Ovary (tissue), 7 donors: ENCODE measurements at regions not wholly inside any gene's neighbourhood (a gene's known extent, or its start where the extent isn't known, plus 50 kb on each side); places are given as distances from the start of the nearest gene placed in this dataset.

ENCODE experiments used
- DNase-seq, 5 donors: peaks; one replicate each; pipeline ENCODE4 v3.0.0-alpha.2; 2019 to 2020
- H3K27ac ChIP-seq, 2 donors: fragments of 200-600 bp; one replicate each; pipeline versions ENCODE4 v1.5.1 to v1.8.0; 2019 to 2022
- H3K27me3 ChIP-seq: fragments of 200-600 bp; one replicate; pipeline ENCODE4 v1.8.0; 2022
- H3K36me3 ChIP-seq: fragments of 200-600 bp; sonication (generic); one replicate; pipeline ENCODE4 v1.5.1; 2019
- H3K4me1 ChIP-seq: one replicate; pipeline ENCODE4 v1.8.1; 2013; ENCODE audit warnings: mild to moderate bottlenecking, moderate library complexity; ENCODE audit not compliant: insufficient read depth
- H3K4me3 ChIP-seq: fragments of 200-600 bp; sonication (generic); one replicate; pipeline ENCODE4 v1.5.1; 2017
- H3K9me3 ChIP-seq, 2 donors: fragments of 200-600 bp in 1 of 2; sonication (generic) in 1 of 2; one replicate each; pipeline versions ENCODE4 v1.5.1 to v1.8.1; 2013 to 2019; ENCODE audit warnings: mild to moderate bottlenecking in 1 of 2, moderate library complexity in 1 of 2
- EP300 ChIP-seq: sonication (generic); formaldehyde crosslinking; IDR thresholded peaks from one replicate; pipeline ENCODE4 v1.6.1; 2017; ENCODE audit warnings: antibody characterized with exemption
- POLR2A ChIP-seq: fragments of 450-650 bp; IDR thresholded peaks from one replicate; pipeline ENCODE4 v1.6.1; 2017; ENCODE audit warnings: antibody characterized with exemption, mild to moderate bottlenecking, moderate library complexity
- WGBS, 3 donors: extraction: QIAGEN DNeasy Blood & Tissue Kit in 1 of 3; methylation state at CpG; one replicate each; pipeline versions ENCODE4 v1.1.5 to v1.1.7; 2013 to 2017; 5-methylcytosine and 5-hydroxymethylcytosine counted together
- intact Hi-C, 4 donors: fragments of 100-400 bp; cut with DNase I; formaldehyde crosslinking; loops; one replicate each; pipeline versions ENCODE4 v1.11.0 to v1.15.1; 2022 to 2023
- TF ChIP-seq, protein P1 (sequence below), 3 donors: fragments of 450-650 bp in 2 of 3; fragments of 200-600 bp in 1 of 3; IDR thresholded peaks; one replicate each; pipeline versions ENCODE4 v1.5.1 to v1.8.0; 2016 to 2022; ENCODE audit warnings: antibody characterized with exemption in 3 of 3, mild to moderate bottlenecking in 1 of 3
- donor health status: DM: no; HTN: no; CAD: no; lungs with moderate emphysema.
- donor health status: DM: no; HTN: no; CAD: no.
- donor health status: Bipolar disorder and iron deficiency.
- donor health status: DM: no; HTN: no; CAD: no.
- donor health status: DM: yes; HTN: yes; CAD: no.

- Histone ChIP-seq H3K36me3 (no peaks in the 10 kb centered on the region), H3K27ac (no peak overlapping the region), H3K4me1 (no peaks in the 10 kb centered on the region), H3K4me3 (no peak overlapping the region), H3K27me3 (no peaks in the 10 kb centered on the region), H3K9me3 (no peaks in the 10 kb centered on the region)
- TF ChIP-seq POLR2A, result no peak
- TF ChIP-seq, protein P1, sequence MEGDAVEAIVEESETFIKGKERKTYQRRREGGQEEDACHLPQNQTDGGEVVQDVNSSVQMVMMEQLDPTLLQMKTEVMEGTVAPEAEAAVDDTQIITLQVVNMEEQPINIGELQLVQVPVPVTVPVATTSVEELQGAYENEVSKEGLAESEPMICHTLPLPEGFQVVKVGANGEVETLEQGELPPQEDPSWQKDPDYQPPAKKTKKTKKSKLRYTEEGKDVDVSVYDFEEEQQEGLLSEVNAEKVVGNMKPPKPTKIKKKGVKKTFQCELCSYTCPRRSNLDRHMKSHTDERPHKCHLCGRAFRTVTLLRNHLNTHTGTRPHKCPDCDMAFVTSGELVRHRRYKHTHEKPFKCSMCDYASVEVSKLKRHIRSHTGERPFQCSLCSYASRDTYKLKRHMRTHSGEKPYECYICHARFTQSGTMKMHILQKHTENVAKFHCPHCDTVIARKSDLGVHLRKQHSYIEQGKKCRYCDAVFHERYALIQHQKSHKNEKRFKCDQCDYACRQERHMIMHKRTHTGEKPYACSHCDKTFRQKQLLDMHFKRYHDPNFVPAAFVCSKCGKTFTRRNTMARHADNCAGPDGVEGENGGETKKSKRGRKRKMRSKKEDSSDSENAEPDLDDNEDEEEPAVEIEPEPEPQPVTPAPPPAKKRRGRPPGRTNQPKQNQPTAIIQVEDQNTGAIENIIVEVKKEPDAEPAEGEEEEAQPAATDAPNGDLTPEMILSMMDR (IDR thresholded peaks at IDR 0.05), result no peak
- TF ChIP-seq EP300, result no peak
- intact Hi-C loops, result no loop called here
- 76 to 82% (median 76%) methylated on average over 3 of the region's 3 CpGs for WGBS, 3 donors
- DNase-seq, result no peak
Measured at GRCh38 chr5:145345511-145346287, 489.4 kb downstream of the PRELID2 start.

DNA sequence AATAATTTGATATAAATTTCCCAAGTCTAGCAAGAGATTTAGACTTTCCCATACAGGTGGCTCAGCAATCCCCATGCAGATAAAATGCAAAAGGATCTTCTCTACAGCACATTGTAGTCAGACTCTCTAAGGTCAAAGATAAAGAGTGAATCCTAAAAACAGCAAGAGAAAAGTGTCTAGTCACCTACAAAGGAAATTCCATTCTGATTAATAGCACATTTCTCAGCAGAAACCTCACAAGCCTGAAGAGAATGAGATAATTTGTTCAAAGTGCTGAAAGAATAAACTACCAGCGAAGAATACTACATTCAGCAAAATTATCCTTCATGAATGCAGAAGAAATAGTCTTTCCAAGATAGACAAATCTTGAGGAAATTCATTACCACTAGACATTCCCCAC is 493.3 kb downstream of the PRELID2 start:
- Histone ChIP-seq H3K9me3 (no peaks in the 10 kb centered on the region), H3K4me1 (no peaks in the 10 kb centered on the region), H3K27me3 (no peaks in the 10 kb centered on the region), H3K4me3 (no peak overlapping the region), H3K27ac (no peak overlapping the region), H3K36me3 (no peaks in the 10 kb centered on the region)
- no peak for DNase-seq
- TF ChIP-seq EP300, result no peak
- TF ChIP-seq, protein P1 (IDR thresholded peaks at IDR 0.05), result no peak
- TF ChIP-seq POLR2A, result no peak
- WGBS, 3 donors, result 89 to 95% (median 90%) methylated on average over 1 of the region's 1 CpG
- intact Hi-C loops, result no loop called here

DNA sequence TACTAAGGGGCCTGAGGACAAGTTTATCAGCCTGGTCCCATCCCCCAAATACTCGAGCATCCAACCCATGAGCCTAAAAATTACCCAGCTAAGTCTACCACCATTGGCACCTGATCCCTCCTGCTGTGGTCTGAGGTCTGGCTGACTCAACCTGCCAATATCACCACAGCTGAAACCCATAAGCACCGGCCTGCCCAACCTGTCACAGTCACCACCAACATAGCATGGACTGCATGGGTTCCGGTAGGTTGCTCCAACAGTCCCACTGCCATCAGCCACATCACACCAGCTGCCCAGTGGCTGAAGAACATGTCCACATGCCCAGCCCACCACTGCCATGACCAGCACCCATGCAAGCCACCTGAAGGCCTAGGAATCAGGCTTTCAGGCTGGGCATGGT is 495.0 kb downstream of the PRELID2 start:
- Histone ChIP-seq H3K4me3 (no peak overlapping the region), H3K4me1 (no peaks in the 10 kb centered on the region), H3K27me3 (no peaks in the 10 kb centered on the region), H3K36me3 (no peaks in the 10 kb centered on the region), H3K27ac (no peak overlapping the region), H3K9me3 (no peaks in the 10 kb centered on the region)
- no peak for DNase-seq
- TF ChIP-seq, protein P1 (IDR thresholded peaks at IDR 0.05), result no peak
- TF ChIP-seq EP300, result no peak
- TF ChIP-seq POLR2A, result no peak
- WGBS, 3 donors, result 87 to 97% (median 94%) methylated on average over 3 of the region's 3 CpGs
- intact Hi-C loops, result no loop called here

- H3K36me3 ChIP-seq, result no peaks in the 10 kb centered on the region
- TF ChIP-seq EP300 (no peak), POLR2A (no peak)
- TF ChIP-seq, protein P1 (IDR thresholded peaks at IDR 0.05), result no peak
Measured at GRCh38 chr5:145324767-145325479, 510.2 kb downstream of the PRELID2 start.

More at GRCh38 chr5:145324767-145325479, 510.2 kb downstream of the PRELID2 start:
- intact Hi-C loops, result no loop called here
- no peaks in the 10 kb centered on the region for H3K27me3 ChIP-seq
- H3K4me3 ChIP-seq, result no peak overlapping the region
- DNase-seq, result no peak
- no peak overlapping the region for H3K27ac ChIP-seq
- no peaks in the 10 kb centered on the region for H3K4me1 ChIP-seq
- no peaks in the 10 kb centered on the region for H3K9me3 ChIP-seq
